Loucy (cell line): ENCODE measurements at regions not wholly inside any gene's neighbourhood (a gene's known extent, or its start where the extent isn't known, plus 50 kb on each side); places are given as distances from the start of the nearest gene placed in this dataset.

ENCODE experiments used
- CTCF ChIP-seq: fragments of 200-600 bp; sonication (generic); conservative IDR thresholded peaks from 2 replicates; pipeline ENCODE4 v1.5.1; 2014; ENCODE audit warnings: mild to moderate bottlenecking, antibody characterized with exemption, low read length
- EZH2phosphoT487 ChIP-seq: fragments of 200-600 bp; IDR thresholded peaks from 2 replicates; pipeline ENCODE4 v1.6.1; 2018; ENCODE audit warnings: antibody characterized with exemption, mild to moderate bottlenecking, moderate library complexity, borderline replicate concordance

GRCh38 chr16:59973966-59974365 lies 1239.8 kb upstream of the GOT2 start:
- TF ChIP-seq CTCF, result no peak
- no peak for TF ChIP-seq EZH2phosphoT487
